Nephron progenitor cell (in vitro differentiated cells): ENCODE measurements at regions not wholly inside any gene's neighbourhood (a gene's known extent, or its start where the extent isn't known, plus 50 kb on each side); places are given as distances from the start of the nearest gene placed in this dataset.

ENCODE experiments used
- DNase-seq: peaks from one replicate; pipeline ENCODE4 v3.0.0; 2021
- H3K27ac Mint-ChIP-seq: 2 replicates; pipeline ENCODE4 v1.8.0; 2021; ENCODE audit warnings: mild to moderate bottlenecking, moderate library complexity, mixed read lengths
- H3K27me3 Mint-ChIP-seq: 2 replicates; pipeline ENCODE4 v1.8.0; 2021; ENCODE audit warnings: mild to moderate bottlenecking, low read depth, mixed read lengths; ENCODE audit not compliant: poor library complexity
- H3K36me3 Mint-ChIP-seq: 2 replicates; pipeline ENCODE4 v1.8.0; 2021; ENCODE audit warnings: low read depth, mixed read lengths
- H3K4me1 Mint-ChIP-seq: 2 replicates; pipeline ENCODE4 v1.8.0; 2021; ENCODE audit warnings: mixed read lengths
- H3K4me3 Mint-ChIP-seq: 2 replicates; pipeline ENCODE4 v1.8.0; 2021; ENCODE audit warnings: mild to moderate bottlenecking, moderate library complexity, mixed read lengths
- H3K9me3 Mint-ChIP-seq: 2 replicates; pipeline ENCODE4 v1.8.0; 2021; ENCODE audit warnings: mild to moderate bottlenecking, moderate library complexity, mixed read lengths
- TF ChIP-seq, protein P1 (sequence below): fragments of 200-600 bp; sonication (generic); IDR thresholded peaks from 2 replicates; pipeline ENCODE4 v1.5.0; 2021; ENCODE audit warnings: antibody characterized with exemption

- Mint-ChIP-seq H3K36me3 (no peaks in the 10 kb centered on the region), H3K9me3 (no peaks in the 10 kb centered on the region), H3K4me1 (peaks cover 24% of the 10 kb centered on the region), H3K27me3 (no peaks in the 10 kb centered on the region), H3K4me3 (no peak overlapping the region), H3K27ac (no peak overlapping the region)
- TF ChIP-seq, protein P1, sequence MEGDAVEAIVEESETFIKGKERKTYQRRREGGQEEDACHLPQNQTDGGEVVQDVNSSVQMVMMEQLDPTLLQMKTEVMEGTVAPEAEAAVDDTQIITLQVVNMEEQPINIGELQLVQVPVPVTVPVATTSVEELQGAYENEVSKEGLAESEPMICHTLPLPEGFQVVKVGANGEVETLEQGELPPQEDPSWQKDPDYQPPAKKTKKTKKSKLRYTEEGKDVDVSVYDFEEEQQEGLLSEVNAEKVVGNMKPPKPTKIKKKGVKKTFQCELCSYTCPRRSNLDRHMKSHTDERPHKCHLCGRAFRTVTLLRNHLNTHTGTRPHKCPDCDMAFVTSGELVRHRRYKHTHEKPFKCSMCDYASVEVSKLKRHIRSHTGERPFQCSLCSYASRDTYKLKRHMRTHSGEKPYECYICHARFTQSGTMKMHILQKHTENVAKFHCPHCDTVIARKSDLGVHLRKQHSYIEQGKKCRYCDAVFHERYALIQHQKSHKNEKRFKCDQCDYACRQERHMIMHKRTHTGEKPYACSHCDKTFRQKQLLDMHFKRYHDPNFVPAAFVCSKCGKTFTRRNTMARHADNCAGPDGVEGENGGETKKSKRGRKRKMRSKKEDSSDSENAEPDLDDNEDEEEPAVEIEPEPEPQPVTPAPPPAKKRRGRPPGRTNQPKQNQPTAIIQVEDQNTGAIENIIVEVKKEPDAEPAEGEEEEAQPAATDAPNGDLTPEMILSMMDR, result no peak
- DNase-seq, result no peak
Measured at GRCh38 chr6:15770347-15771143, 107.7 kb upstream of the DTNBP1 start.

- Mint-ChIP-seq H3K4me1 (peaks cover 24% of the 10 kb centered on the region), H3K36me3 (no peaks in the 10 kb centered on the region), H3K27me3 (no peaks in the 10 kb centered on the region), H3K4me3 (no peak overlapping the region), H3K27ac (no peak overlapping the region), H3K9me3 (no peaks in the 10 kb centered on the region)
- no peak for DNase-seq
- TF ChIP-seq, protein P1, result no peak
Measured at GRCh38 chr6:15769511-15770018, 106.7 kb upstream of the DTNBP1 start.

DNA sequence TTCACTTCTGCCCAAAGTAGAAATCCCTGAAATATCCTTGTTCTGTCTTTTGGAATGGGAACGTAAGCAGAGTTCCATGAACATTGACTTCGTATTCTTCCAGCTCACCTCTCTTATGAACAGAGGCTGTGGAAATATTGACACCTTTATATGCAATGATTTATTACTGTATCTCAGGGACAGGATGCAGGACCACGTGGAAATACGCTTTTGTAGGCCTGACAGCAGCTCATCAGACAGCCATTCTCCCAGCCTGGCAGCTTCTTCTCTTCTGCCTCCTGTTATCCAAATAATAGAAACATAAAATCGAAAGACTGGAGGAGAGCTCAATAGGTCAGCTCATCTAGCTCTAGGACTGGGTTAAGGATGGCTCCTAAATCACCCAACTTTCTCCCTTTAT lies 106.2 kb upstream of the DTNBP1 start:
- Mint-ChIP-seq H3K4me3 (no peak overlapping the region), H3K36me3 (no peaks in the 10 kb centered on the region)
- TF ChIP-seq, protein P1, result no peak

GRCh38 chr6:15763837-15764236 lies 101.0 kb upstream of the DTNBP1 start:
- H3K9me3 Mint-ChIP-seq, result no peaks in the 10 kb centered on the region
- H3K27me3 Mint-ChIP-seq, result no peaks in the 10 kb centered on the region
- DNase-seq, result no peak
- H3K36me3 Mint-ChIP-seq, result no peaks in the 10 kb centered on the region
- H3K4me3 Mint-ChIP-seq, result no peak overlapping the region
- TF ChIP-seq, protein P1, result no peak
- peaks cover 21% of the 10 kb centered on the region for H3K4me1 Mint-ChIP-seq
- peak overlapping the region; percentile 5 for H3K27ac Mint-ChIP-seq

More for the DNA sequence above, 106.2 kb upstream of the DTNBP1 start:
- Mint-ChIP-seq H3K4me1 (peaks cover 29% of the 10 kb centered on the region), H3K9me3 (no peaks in the 10 kb centered on the region), H3K27me3 (no peaks in the 10 kb centered on the region), H3K27ac (no peak overlapping the region)
- no peak for DNase-seq

DNA sequence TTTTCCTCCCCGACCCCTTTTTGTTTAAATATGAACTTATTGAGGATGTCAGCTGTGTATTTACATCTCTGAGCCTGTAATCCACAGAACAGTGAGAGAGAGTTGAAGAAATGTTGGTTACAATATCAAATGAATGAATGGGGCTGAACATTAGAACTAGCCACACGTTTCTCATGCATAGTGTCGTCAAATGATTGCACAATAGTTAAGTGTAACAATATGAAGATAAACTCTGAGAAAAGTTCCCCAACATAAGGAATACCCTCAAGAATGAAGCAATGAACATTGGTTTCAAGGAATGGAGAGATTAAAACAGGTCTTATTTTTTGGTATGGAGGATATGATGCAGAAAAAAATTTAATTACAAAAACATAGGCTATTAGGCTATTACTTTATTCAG lies 100.5 kb upstream of the DTNBP1 start:
- Mint-ChIP-seq H3K4me1 (peaks cover 18% of the 10 kb centered on the region), H3K27me3 (no peaks in the 10 kb centered on the region), H3K36me3 (no peaks in the 10 kb centered on the region), H3K27ac (peak overlapping the region; percentile 9), H3K9me3 (no peaks in the 10 kb centered on the region), H3K4me3 (no peak overlapping the region)
- TF ChIP-seq, protein P1, result no peak
- DNase-seq, result no peak

- no peak overlapping the region for H3K4me3 Mint-ChIP-seq
- no peak for DNase-seq
Measured at GRCh38 chr6:15761045-15761502, 98.2 kb upstream of the DTNBP1 start.

More at GRCh38 chr6:15761045-15761502, 98.2 kb upstream of the DTNBP1 start:
- TF ChIP-seq, protein P1, result no peak
- H3K27ac Mint-ChIP-seq, result no peak overlapping the region
- no peaks in the 10 kb centered on the region for H3K36me3 Mint-ChIP-seq
- peaks cover 5% of the 10 kb centered on the region for H3K9me3 Mint-ChIP-seq
- no peaks in the 10 kb centered on the region for H3K27me3 Mint-ChIP-seq
- H3K4me1 Mint-ChIP-seq, result peaks cover 18% of the 10 kb centered on the region
